Endothelial cell of umbilical vein (primary cell): ENCODE measurements at regions not wholly inside any gene's neighbourhood (a gene's known extent, or its start where the extent isn't known, plus 50 kb on each side); places are given as distances from the start of the nearest gene placed in this dataset.

ENCODE experiments used
- BruUV-seq: library from RNA; stranded (reverse); fragments of 400-500 nt; replicated peaks from 2 replicates; lab custom pipeline; 2021; lab: Mats Ljungman, UMichigan
- CTCF ChIA-PET: fragments of 300-600, 350-600 bp; sonication (Branson Sonifier 250); formaldehyde crosslinking; loops from one replicate; lab custom pipeline; 2021; ENCODE audit warnings: antibody characterized with exemption, inconsistent platforms; lab: Charles Lee
- POLR2A ChIA-PET: fragments of 300-600, 350-600 bp; sonication (Branson Sonifier 250); formaldehyde crosslinking; loops from one replicate; lab custom pipeline; 2021; ENCODE audit warnings: antibody characterized with exemption, inconsistent platforms; lab: Charles Lee
- DNase-seq: peaks from one replicate; pipeline ENCODE4 v3.0.0-alpha.2; 2011; ENCODE audit warnings: low read depth, low spot score
- FAIRE-seq: peaks from 2 replicates; lab custom pipeline; 2011; peaks lifted over from hg19 to GRCh38; lab: Jason Lieb, UNC
- H2AFZ ChIP-seq: 2 replicates; pipeline ENCODE4 v1.6.0; 2012; ENCODE audit warnings: low read depth, low read length, control low read depth, inconsistent platforms
- H3K27ac ChIP-seq: 2 replicates; pipeline ENCODE4 v1.5.1; 2011; ENCODE audit warnings: low read depth, mild to moderate bottlenecking, control low read depth, low read length, moderate library complexity; ENCODE audit not compliant: insufficient read depth
- H3K27me3 ChIP-seq, 2 experiments: 2 replicates each; pipeline versions ENCODE4 v1.6.0 to v1.6.1; 2011; ENCODE audit warnings: low read length in 2 of 2, mixed read lengths in 1 of 2; ENCODE audit not compliant: control insufficient read depth in 2 of 2, insufficient read depth in 2 of 2
- H3K36me3 ChIP-seq, 2 experiments: 2 replicates in 1 of 2; 3 replicates in 1 of 2; pipeline ENCODE4 v1.5.1; 2011; ENCODE audit warnings: low read length in 2 of 2, mild to moderate bottlenecking in 1 of 2, moderate library complexity in 1 of 2; ENCODE audit not compliant: control insufficient read depth in 2 of 2, insufficient read depth in 2 of 2; ENCODE audit errors: extremely low read depth in 1 of 2
- H3K4me1 ChIP-seq: 3 replicates; pipeline ENCODE4 v1.5.1; 2011; ENCODE audit warnings: mild to moderate bottlenecking, low read length; ENCODE audit not compliant: control insufficient read depth, insufficient read depth; ENCODE audit errors: extremely low read depth
- H3K4me2 ChIP-seq: 2 replicates; pipeline ENCODE4 v1.6.1; 2011; ENCODE audit warnings: low read length, control low read depth, mixed read lengths; ENCODE audit not compliant: insufficient read depth
- H3K4me3 ChIP-seq, 3 experiments: fragments of 200-600 bp in 1 of 3; sonication (generic), shearing (Covaris generic) in 1 of 3; replicated peaks in 1 of 3; 2 replicates each; pipeline ENCODE4 v1.5.1; 2011 to 2016; ENCODE audit warnings: control low read depth in 3 of 3, low read length in 3 of 3, mild to moderate bottlenecking in 2 of 3, inconsistent platforms in 1 of 3, low read depth in 1 of 3, moderate library complexity in 1 of 3; ENCODE audit not compliant: insufficient read depth in 1 of 3
- H3K79me2 ChIP-seq: 2 replicates; pipeline ENCODE4 v1.6.0; 2012; ENCODE audit warnings: low read length, inconsistent platforms; ENCODE audit not compliant: control insufficient read depth, insufficient read depth
- H3K9ac ChIP-seq: replicated peaks from 2 replicates; pipeline ENCODE3; 2011; ENCODE audit warnings: low read length, control low read depth; ENCODE audit not compliant: insufficient read depth; ENCODE audit errors: extremely low read depth
- H3K9me1 ChIP-seq: replicated peaks from 3 replicates; pipeline ENCODE4 v1.6.0; 2011; ENCODE audit warnings: mild to moderate bottlenecking, low read length; ENCODE audit not compliant: control insufficient read depth, insufficient read depth; ENCODE audit errors: extremely low read depth
- H3K9me3 ChIP-seq: replicated peaks from 2 replicates; pipeline ENCODE4 v1.5.1; 2012; ENCODE audit warnings: low read length, inconsistent platforms; ENCODE audit not compliant: control insufficient read depth, insufficient read depth
- H4K20me1 ChIP-seq: replicated peaks from 2 replicates; pipeline ENCODE3; 2011; ENCODE audit warnings: mild to moderate bottlenecking, low read length; ENCODE audit not compliant: control insufficient read depth, insufficient read depth; ENCODE audit errors: extremely low read depth
- CTCF ChIP-seq, 2 donors: IDR thresholded peaks; 1 replicate in 1 of 2; 2 replicates in 1 of 2; pipeline ENCODE4 v1.5.1; 2011; ENCODE audit warnings: low read length in 2 of 2, mild to moderate bottlenecking in 2 of 2, moderate library complexity in 2 of 2, control low read depth in 1 of 2, inconsistent platforms in 1 of 2, low read depth in 1 of 2; ENCODE audit not compliant: insufficient read depth in 1 of 2; ENCODE audit errors: extremely low read depth in 1 of 2
- EZH2 ChIP-seq: IDR thresholded peaks from 2 replicates; pipeline ENCODE4 v1.6.1; 2012; ENCODE audit warnings: borderline replicate concordance, low read depth, mild to moderate bottlenecking, moderate library complexity, low read length, inconsistent platforms; ENCODE audit not compliant: severe bottlenecking
- FOS ChIP-seq: IDR thresholded peaks from 2 replicates; pipeline ENCODE4 v1.6.1; 2011; ENCODE audit warnings: mild to moderate bottlenecking, low read length, moderate library complexity, borderline replicate concordance; ENCODE audit not compliant: insufficient read depth
- GATA2 ChIP-seq: IDR thresholded peaks from 2 replicates; pipeline ENCODE4 v1.7.0; 2011; ENCODE audit warnings: low read depth, mild to moderate bottlenecking, moderate library complexity, mixed read lengths, low read length; ENCODE audit not compliant: insufficient read length, insufficient read depth
- JUN ChIP-seq: IDR thresholded peaks from 2 replicates; pipeline ENCODE4 v1.6.1; 2011; ENCODE audit warnings: borderline replicate concordance, low read depth; ENCODE audit not compliant: insufficient read length, insufficient read depth
- MAX ChIP-seq: IDR thresholded peaks from 2 replicates; pipeline ENCODE4 v1.6.1; 2011; ENCODE audit not compliant: insufficient read depth, insufficient read length
- MYC ChIP-seq: IDR thresholded peaks from one replicate; pipeline ENCODE4 v1.6.1; 2011; ENCODE audit warnings: mild to moderate bottlenecking, low read depth, low read length
- POLR2A ChIP-seq: IDR thresholded peaks from 2 replicates; pipeline ENCODE4 v1.6.1; 2012; ENCODE audit warnings: low read depth, mild to moderate bottlenecking, control low read depth, low read length
- POLR2AphosphoS5 ChIP-seq: IDR thresholded peaks from 2 replicates; pipeline ENCODE4 v1.6.1; 2012; ENCODE audit warnings: low read depth, mild to moderate bottlenecking, control low read depth, low read length, moderate library complexity; ENCODE audit not compliant: insufficient read depth
- dilution Hi-C: fragments of 300-500 bp; cut with MboI; formaldehyde crosslinking; loops from one replicate; pipeline ENCODE4 v1.15.0; 2019; ENCODE audit warnings: low sequenced_read_pairs; ENCODE audit not compliant: extremely low pct_ligation_motif_present
- intact Hi-C: fragments of 100-400 bp; cut with micrococcal nuclease; formaldehyde crosslinking; loops from one replicate; pipeline ENCODE4 v1.10.0; 2022

GRCh38 chr9:107394264-107394663 lies 95.3 kb downstream of the KLF4 start:
- Histone ChIP-seq H3K27me3 (no peaks in the 10 kb centered on the region), H3K9me3 (no peaks in the 10 kb centered on the region), H4K20me1 (no peaks in the 10 kb centered on the region), H3K79me2 (no peaks in the 10 kb centered on the region), H3K9ac (no peak overlapping the region), H3K9me1 (no peaks in the 10 kb centered on the region), H2AFZ (no peak overlapping the region), H3K4me3 (no peak overlapping the region), H3K4me1 (no peaks in the 10 kb centered on the region), H3K4me2 (no peak overlapping the region), H3K36me3 (no peaks in the 10 kb centered on the region), H3K27ac (no peak overlapping the region)
- dilution Hi-C loops (no loop called here), intact Hi-C loops (no loop called here)
- no TSS peak for BruUV-seq
- DNase-seq (no peak), FAIRE-seq (no peak)
- CTCF ChIA-PET: no interaction called here
- no peak for TF ChIP-seq MYC
- TF ChIP-seq EZH2: no peak
- no peak for TF ChIP-seq MAX
- TF ChIP-seq GATA2: no peak
- TF ChIP-seq POLR2A: no peak
- TF ChIP-seq JUN: no peak
- no peak for TF ChIP-seq FOS
- no peak for TF ChIP-seq POLR2AphosphoS5
- TF ChIP-seq CTCF (IDR thresholded peaks at IDR 0.05; ENCODE audit: extremely low read depth in 1 of 2, insufficient read depth in 1 of 2, low read depth in 1 of 2, low read length in 2 of 2): no peak
- POLR2A ChIA-PET: no interaction called here
